SIG-M5 treated with dmso at 0.1 percent for 504 hours (cell line): ENCODE measurements at regions not wholly inside any gene's neighbourhood (a gene's known extent, or its start where the extent isn't known, plus 50 kb on each side); places are given as distances from the start of the nearest gene placed in this dataset.
"Not testable (repeated sequence)": the region's sequence is repeated elsewhere in the genome, so short reads cannot be mapped to it uniquely, and the experiment has no call there.

Experiments used
- DNase-seq: peaks from one replicate; lab custom pipeline; 2025; ENCODE audit not compliant: unreplicated experiment; lab: John Stamatoyannopoulos, UW

- DNase-seq: no peak
These were observed 950.1 kb downstream of the TBL1XR1 start for GRCh38 chr3:176247191-176247590.

GRCh38 chr3:176219970-176220369 lies 977.3 kb downstream of the TBL1XR1 start:
- no peak for DNase-seq

GRCh38 chr3:176214758-176215157 lies 982.5 kb downstream of the TBL1XR1 start:
- DNase-seq: no peak

GRCh38 chr3:176213314-176213713 lies 984.0 kb downstream of the TBL1XR1 start:
- DNase-seq: not testable (repeated sequence)

- no peak for DNase-seq
These were observed 988.4 kb downstream of the TBL1XR1 start for GRCh38 chr3:176208915-176209314.

- no peak for DNase-seq
These were observed 989.0 kb downstream of the TBL1XR1 start for GRCh38 chr3:176208283-176208682.

GRCh38 chr3:176206809-176207208 lies 990.5 kb downstream of the TBL1XR1 start:
- DNase-seq: no peak

GRCh38 chr3:176202652-176203051 lies 994.6 kb downstream of the TBL1XR1 start:
- no peak for DNase-seq

- DNase-seq: no peak
These were observed 1004.1 kb downstream of the TBL1XR1 start for GRCh38 chr3:176193032-176193730.

- no peak for DNase-seq
These were observed 1006.5 kb downstream of the TBL1XR1 start for GRCh38 chr3:176190755-176191154.

GRCh38 chr3:176183181-176183580 lies 1014.1 kb downstream of the TBL1XR1 start:
- no peak for DNase-seq

GRCh38 chr3:176174060-176174459 lies 1023.2 kb downstream of the TBL1XR1 start:
- no peak for DNase-seq

- DNase-seq: no peak
These were observed 1024.8 kb downstream of the TBL1XR1 start for GRCh38 chr3:176172492-176172891.

- peak; percentile 80 for DNase-seq
These were observed 1030.0 kb downstream of the TBL1XR1 start for GRCh38 chr3:176167272-176167671.

- no peak for DNase-seq
These were observed 1036.3 kb downstream of the TBL1XR1 start for GRCh38 chr3:176160997-176161396.

- no peak for DNase-seq
These were observed 1037.5 kb downstream of the TBL1XR1 start for GRCh38 chr3:176159796-176160195.

- no peak for DNase-seq
These were observed 1042.3 kb downstream of the TBL1XR1 start for GRCh38 chr3:176155012-176155411.

GRCh38 chr3:176149567-176149966 lies 1047.7 kb downstream of the TBL1XR1 start:
- no peak for DNase-seq

GRCh38 chr3:176147251-176147650 lies 1050.0 kb downstream of the TBL1XR1 start:
- no peak for DNase-seq

- DNase-seq: no peak
These were observed 1055.4 kb downstream of the TBL1XR1 start for GRCh38 chr3:176141837-176142236.

GRCh38 chr3:176120507-176120906 lies 1076.8 kb downstream of the TBL1XR1 start:
- no peak for DNase-seq

- DNase-seq: no peak
These were observed 1077.5 kb downstream of the TBL1XR1 start for GRCh38 chr3:176119826-176120225.

GRCh38 chr3:176106380-176106779 lies 1090.9 kb downstream of the TBL1XR1 start:
- no peak for DNase-seq
